T-helper 17 cell (primary cell): ENCODE measurements at regions not wholly inside any gene's neighbourhood (a gene's known extent, or its start where the extent isn't known, plus 50 kb on each side); places are given as distances from the start of the nearest gene placed in this dataset.
A peak's percentile ranks its signal among the peaks of the same experiment; 100 is the strongest.

Experiments
- ATAC-seq: fragments of 150-1000 bp; cut with Tn5 transposase; 2 replicates; pipeline ENCODE4 v1.10.0; 2021; ENCODE audit warnings: mild to moderate bottlenecking, moderate library complexity
- DNase-seq, 3 donors: peaks; one replicate each; pipeline versions ENCODE4 v3.0.0 to v3.0.0-alpha.2; 2020 to 2021
- H3K9me3 ChIP-seq: one replicate; pipeline ENCODE4 v1.7.0; 2013; ENCODE audit warnings: low read length, mild to moderate bottlenecking; ENCODE audit not compliant: control insufficient read depth, poor library complexity, severe bottlenecking
- H3K27ac Mint-ChIP-seq: one replicate; pipeline ENCODE4 v1.8.0; 2022; ENCODE audit warnings: mild to moderate bottlenecking, moderate library complexity, mixed read lengths
- H3K27me3 Mint-ChIP-seq: one replicate; pipeline ENCODE4 v1.8.0; 2022; ENCODE audit warnings: mixed read lengths
- H3K36me3 Mint-ChIP-seq: one replicate; pipeline ENCODE4 v1.8.0; 2022; ENCODE audit warnings: low read depth, mixed read lengths
- H3K4me1 Mint-ChIP-seq: one replicate; pipeline ENCODE4 v1.8.0; 2022; ENCODE audit warnings: mild to moderate bottlenecking, mixed read lengths
- H3K4me3 Mint-ChIP-seq: one replicate; pipeline ENCODE4 v1.8.0; 2022; ENCODE audit warnings: mild to moderate bottlenecking, moderate library complexity, mixed read lengths

DNA sequence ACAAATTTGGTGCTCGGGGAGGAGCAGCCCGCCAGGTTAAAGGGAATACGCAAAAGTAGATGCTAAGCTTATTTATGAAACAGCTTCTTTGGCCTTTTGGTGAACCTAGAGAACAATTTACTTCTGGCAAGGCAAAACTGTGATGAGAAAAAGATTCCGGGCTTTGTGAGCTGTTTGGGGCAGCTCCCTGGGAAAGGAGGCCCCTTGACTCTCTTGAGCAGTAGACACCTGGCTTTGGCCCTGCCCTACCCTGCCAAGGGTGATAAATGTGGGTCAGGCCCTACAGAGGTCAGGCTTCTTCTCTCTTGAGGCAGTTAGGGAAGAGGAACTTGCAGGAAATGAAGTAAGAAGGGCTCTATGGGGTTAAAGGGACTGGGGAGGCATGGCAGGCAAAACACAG is 509.6 kb downstream of the MID1IP1 start:
- no peaks in the 10 kb centered on the region for H3K9me3 ChIP-seq
- no peaks in the 10 kb centered on the region for H3K27me3 Mint-ChIP-seq
- peak overlapping the region; percentile 98 for H3K27ac Mint-ChIP-seq
- peaks cover 2% of the 10 kb centered on the region for H3K36me3 Mint-ChIP-seq
- H3K4me3 Mint-ChIP-seq = no peak overlapping the region
- ATAC-seq (no peak), DNase-seq (no peak)
- peaks cover 27% of the 10 kb centered on the region for H3K4me1 Mint-ChIP-seq

DNA sequence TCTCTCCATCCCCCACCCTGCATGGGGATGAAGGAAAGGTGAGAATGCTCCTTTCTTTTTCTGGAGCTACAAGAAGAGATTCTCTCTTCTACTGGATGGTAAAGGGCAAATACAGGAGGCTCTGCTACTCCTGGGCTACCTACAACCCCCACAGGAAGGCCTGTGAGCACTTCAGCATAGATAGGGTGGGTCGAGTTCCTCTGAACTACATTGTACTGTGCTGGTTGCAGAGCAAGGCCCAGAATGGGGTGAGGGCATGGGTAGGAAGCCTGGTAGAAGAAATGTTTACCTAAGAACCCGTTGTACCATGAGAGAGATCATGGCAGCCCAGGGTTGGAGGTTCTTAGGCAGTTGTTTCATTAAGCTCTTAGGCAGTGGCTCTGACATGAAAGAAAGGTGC is 510.4 kb downstream of the MID1IP1 start:
- Mint-ChIP-seq H3K27me3 (no peaks in the 10 kb centered on the region), H3K4me3 (peak overlapping the region; percentile 49), H3K27ac (peak overlapping the region; percentile 98), H3K4me1 (peaks cover 27% of the 10 kb centered on the region), H3K36me3 (peaks cover 2% of the 10 kb centered on the region)
- no peaks in the 10 kb centered on the region for H3K9me3 ChIP-seq
- ATAC-seq (no peak), DNase-seq (no peak)

DNA sequence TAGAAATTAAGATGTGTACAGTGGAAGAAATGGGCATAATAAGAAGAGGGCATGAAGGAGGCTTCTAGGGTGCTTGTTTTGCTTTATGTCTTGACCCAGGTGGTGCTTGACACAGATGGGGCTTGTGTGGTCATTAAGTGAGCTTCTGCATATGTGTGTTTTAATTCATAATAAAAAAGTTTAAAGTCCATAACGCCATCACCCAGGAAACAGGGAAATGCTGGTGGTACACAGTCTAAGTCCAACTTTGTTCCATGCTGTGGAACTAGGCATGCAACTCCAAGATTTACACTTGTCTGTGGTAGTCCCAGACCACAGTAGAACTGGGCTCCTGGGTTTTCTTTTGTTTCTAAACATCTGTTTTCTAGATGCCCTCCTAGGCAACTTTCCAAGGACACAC is 511.9 kb downstream of the MID1IP1 start:
- H3K36me3 Mint-ChIP-seq = peaks cover 2% of the 10 kb centered on the region
- H3K9me3 ChIP-seq = no peaks in the 10 kb centered on the region
- H3K27ac Mint-ChIP-seq = no peak overlapping the region
- H3K4me1 Mint-ChIP-seq = peaks cover 26% of the 10 kb centered on the region
- H3K4me3 Mint-ChIP-seq = no peak overlapping the region
- no peaks in the 10 kb centered on the region for H3K27me3 Mint-ChIP-seq
- no peak for ATAC-seq
- DNase-seq = no peak

DNA sequence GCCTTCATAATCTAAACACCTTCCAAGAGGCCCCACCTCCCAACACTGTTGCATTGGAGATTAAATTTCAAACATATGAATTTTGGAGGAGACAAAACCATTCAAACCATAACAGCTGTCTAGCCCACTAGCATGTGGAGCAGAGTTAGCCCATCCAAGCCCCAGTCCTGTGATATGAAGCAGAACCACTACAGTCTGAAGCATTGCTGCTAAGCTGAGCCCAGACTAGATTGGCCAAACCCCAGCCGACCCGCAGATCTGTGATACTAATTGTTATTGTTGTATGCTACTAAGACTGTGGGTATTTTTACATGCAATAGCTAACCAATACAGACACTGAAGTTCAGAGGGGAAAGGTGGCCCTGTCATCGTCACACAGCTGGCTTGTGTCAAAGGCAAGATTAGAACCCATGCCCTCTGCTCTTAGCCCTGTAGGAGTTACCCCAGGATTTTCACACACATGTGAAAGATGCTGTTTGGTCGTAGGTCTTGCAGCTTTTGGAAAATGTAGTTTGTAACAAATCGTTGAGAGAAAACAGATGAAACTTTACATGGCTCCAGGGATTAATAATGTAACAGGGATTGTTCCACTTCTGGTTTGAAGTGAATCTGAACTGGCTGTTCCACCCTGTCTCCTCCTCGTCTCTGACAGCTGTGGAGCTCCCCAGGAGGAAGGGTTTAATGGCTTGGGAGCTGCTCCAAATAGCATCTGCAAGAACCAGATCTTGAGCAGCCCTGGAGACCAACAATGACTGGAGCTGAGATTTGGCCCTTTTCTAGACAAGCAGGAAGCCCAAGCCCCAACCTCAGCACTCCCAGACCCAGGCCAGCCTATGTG is 517.5 kb downstream of the MID1IP1 start:
- Mint-ChIP-seq H3K4me3 (no peak overlapping the region), H3K27me3 (no peaks in the 10 kb centered on the region), H3K4me1 (peaks cover 3% of the 10 kb centered on the region), H3K36me3 (no peaks in the 10 kb centered on the region), H3K27ac (no peak overlapping the region)
- H3K9me3 ChIP-seq = no peaks in the 10 kb centered on the region
- no peak for DNase-seq
- no peak for ATAC-seq

DNA sequence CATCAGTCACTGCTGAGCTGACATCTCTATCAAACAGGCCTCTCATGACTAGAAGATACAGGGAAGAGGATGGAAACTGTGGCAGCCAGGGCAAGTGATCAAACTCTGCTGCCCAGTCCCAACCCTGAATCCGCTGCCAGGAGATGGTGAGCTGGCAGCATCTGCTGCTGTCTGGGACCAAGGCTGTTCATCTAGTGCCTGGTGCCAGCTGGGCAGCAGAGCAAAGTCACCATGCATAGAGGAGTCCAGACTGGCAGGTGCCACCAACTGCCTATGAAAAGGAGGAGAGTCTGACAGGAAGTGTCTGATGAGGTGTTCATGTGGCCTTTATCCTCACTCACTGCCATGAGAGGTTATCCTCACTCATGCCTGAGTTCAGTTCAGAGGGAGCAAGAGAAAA is 518.9 kb downstream of the MID1IP1 start:
- H3K27ac Mint-ChIP-seq = no peak overlapping the region
- no peaks in the 10 kb centered on the region for H3K27me3 Mint-ChIP-seq
- no peaks in the 10 kb centered on the region for H3K9me3 ChIP-seq
- DNase-seq (no peak), ATAC-seq (no peak)
- no peak overlapping the region for H3K4me3 Mint-ChIP-seq
- peaks cover 3% of the 10 kb centered on the region for H3K4me1 Mint-ChIP-seq
- no peaks in the 10 kb centered on the region for H3K36me3 Mint-ChIP-seq

DNA sequence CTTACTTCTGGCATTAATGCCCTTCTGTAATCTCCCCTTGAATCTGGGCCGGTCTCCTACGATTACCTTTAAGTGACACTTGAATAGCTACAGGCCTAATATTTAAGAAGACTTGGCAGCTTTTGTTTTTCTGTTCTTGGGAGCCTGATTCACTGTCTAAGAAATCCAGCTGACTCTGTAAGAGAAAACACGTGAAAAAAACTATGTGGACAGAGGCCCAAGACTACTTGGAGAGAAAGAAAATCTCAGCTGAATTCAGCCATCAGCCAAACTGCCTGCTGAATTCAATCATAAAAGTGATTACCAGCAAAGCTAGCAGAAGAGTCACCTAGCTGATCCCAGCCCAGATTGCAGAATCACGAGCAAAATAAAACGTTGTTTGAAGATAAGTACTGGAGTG is 521.2 kb downstream of the MID1IP1 start:
- Mint-ChIP-seq H3K4me1 (peaks cover 4% of the 10 kb centered on the region), H3K4me3 (no peak overlapping the region)

DNA sequence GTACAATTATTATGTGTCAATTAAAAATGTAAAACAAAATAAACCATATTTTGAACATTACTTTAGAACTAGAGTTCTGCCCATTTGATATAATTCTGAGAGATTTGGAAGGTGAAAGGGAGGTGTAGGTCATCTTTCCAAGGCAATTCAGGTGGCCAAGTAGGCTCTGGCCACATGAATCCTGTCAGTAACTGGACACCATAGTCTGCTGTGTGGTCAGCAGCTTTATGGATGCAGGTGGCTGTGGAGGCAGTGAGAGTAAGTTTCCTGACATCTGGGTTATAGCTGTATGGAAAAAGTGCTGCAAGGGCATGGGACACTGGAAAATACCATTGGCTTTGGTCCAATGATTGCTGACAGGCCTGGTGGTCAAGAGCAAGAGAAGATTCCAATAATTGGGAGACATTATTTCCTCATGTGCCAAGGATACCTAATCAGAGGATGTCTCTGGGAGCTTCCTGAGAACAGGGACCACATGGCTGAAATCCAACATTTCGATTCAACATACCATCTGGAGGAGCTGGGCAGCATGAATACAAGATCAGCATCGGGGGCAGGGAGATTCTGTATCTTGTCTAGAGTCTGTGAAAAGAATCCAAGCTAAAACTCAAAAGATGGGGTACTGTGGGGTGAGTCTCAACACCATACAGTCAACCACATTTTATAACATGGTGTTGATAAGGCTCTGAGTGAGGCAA is 523.1 kb downstream of the MID1IP1 start:
- Mint-ChIP-seq H3K4me1 (peaks cover 14% of the 10 kb centered on the region), H3K4me3 (no peak overlapping the region), H3K36me3 (no peaks in the 10 kb centered on the region), H3K27ac (no peak overlapping the region), H3K27me3 (no peaks in the 10 kb centered on the region)
- H3K9me3 ChIP-seq = no peaks in the 10 kb centered on the region
- ATAC-seq (no peak), DNase-seq (no peak)

More for the DNA sequence above, 521.2 kb downstream of the MID1IP1 start:
- H3K9me3 ChIP-seq = no peaks in the 10 kb centered on the region
- H3K36me3 Mint-ChIP-seq = no peaks in the 10 kb centered on the region
- no peak overlapping the region for H3K27ac Mint-ChIP-seq
- H3K27me3 Mint-ChIP-seq = no peaks in the 10 kb centered on the region
- DNase-seq (no peak), ATAC-seq (no peak)

DNA sequence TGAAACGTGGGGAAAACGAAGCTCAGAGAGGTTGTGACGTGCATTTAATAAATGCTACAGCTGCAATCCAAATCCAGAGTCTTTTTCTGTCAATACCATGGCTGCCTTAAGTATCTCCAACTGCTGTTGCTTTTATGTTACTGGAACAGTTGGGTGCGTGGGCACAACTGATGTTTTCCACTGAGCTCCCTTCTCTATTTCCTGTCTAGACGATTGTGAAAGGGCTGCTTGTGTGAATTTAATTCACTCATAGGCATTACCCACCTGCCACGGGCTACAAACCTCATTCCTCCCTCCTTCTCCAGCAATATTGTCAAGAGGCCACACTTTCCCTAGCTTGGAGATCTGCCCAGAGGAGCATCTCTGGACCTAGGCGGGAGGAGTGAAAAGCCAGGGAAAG is 526.0 kb downstream of the MID1IP1 start:
- Mint-ChIP-seq H3K27me3 (no peaks in the 10 kb centered on the region), H3K36me3 (no peaks in the 10 kb centered on the region), H3K4me1 (peaks cover 20% of the 10 kb centered on the region), H3K27ac (peak overlapping the region; percentile 75), H3K4me3 (no peak overlapping the region)
- no peaks in the 10 kb centered on the region for H3K9me3 ChIP-seq
- ATAC-seq (peak; percentile 62), DNase-seq (peak in 1 of 3 donors; percentile 9)

DNA sequence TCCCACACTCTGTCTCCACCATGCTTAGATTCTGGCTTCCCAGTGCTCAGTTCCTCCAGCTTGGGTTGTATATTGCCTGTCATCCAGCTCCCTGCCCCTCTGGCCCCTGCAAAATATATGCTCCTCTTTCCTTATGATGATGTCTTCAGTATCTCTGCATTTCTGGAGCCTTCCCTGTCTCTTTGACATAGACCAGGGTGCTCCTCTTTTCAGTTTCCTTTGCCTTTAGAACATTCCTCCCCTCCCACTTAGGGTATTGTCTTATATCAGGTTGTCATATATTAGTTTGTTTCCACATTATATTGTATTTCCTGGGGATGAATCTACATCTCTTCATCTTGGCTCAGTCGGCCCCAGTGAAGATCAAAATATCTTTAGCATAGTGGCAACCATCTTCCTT is 526.4 kb downstream of the MID1IP1 start:
- no peak for ATAC-seq
- H3K27me3 Mint-ChIP-seq = no peaks in the 10 kb centered on the region
- peaks cover 20% of the 10 kb centered on the region for H3K4me1 Mint-ChIP-seq
- H3K36me3 Mint-ChIP-seq = no peaks in the 10 kb centered on the region
- peak overlapping the region; percentile 75 for H3K27ac Mint-ChIP-seq
- H3K4me3 Mint-ChIP-seq = no peak overlapping the region
- no peak for DNase-seq
- no peaks in the 10 kb centered on the region for H3K9me3 ChIP-seq

DNA sequence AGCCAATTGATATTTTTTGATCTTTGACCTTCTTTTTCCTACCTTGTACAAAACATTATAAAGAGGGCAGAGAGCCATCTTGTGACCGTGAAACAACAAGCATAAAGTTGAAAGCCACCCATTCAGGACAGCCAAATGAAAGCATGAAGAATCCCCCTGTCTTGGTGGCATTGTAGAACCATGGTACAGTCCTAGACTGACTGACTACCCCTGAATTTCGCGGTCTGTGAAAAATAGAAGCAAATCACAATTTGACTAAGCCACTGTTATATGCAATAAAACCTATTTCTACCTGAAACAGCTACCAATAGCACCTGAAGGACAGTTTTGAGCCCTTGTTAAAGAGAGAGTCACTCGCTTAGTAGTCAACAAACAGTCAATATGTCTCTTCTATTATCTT is 527.4 kb downstream of the MID1IP1 start:
- ATAC-seq (no peak), DNase-seq (no peak)
- no peaks in the 10 kb centered on the region for H3K9me3 ChIP-seq
- H3K36me3 Mint-ChIP-seq = no peaks in the 10 kb centered on the region
- H3K4me3 Mint-ChIP-seq = no peak overlapping the region
- H3K4me1 Mint-ChIP-seq = peaks cover 20% of the 10 kb centered on the region
- H3K27me3 Mint-ChIP-seq = no peaks in the 10 kb centered on the region
- H3K27ac Mint-ChIP-seq = peak overlapping the region; percentile 24

DNA sequence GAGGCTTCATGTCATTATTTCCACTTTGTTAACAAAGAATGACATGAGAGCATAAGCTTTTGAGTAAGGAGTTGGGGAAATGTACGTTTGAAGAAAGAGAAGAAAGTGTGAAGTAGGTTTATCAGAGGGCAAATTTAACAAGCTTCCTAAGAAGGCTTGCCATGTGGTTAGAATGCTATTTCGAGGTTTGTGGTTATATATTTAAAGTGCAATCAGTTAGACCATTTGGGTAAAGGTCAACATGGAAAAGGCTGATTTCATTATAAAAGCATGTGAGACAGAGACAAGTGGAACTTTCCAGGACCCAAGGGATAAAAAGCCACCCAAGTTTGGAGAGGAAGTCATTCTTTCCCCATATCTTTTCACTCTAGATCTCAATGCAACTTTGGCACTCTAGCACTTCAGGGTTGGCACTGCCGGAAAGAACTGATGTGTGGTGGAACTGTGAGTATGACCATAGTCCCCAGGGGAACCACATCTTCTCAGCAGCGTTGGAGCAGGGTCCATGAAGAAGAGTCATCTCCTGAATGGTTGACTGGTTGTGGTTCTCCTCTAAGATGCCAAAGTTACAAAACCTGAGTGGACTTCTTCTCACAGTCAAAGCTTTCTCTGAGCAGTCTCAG is 529.9 kb downstream of the MID1IP1 start:
- ATAC-seq = no peak
- H3K4me3 Mint-ChIP-seq = no peak overlapping the region
- H3K4me1 Mint-ChIP-seq = peaks cover 28% of the 10 kb centered on the region
- DNase-seq = no peak
- peak overlapping the region; percentile 54 for H3K27ac Mint-ChIP-seq
- H3K9me3 ChIP-seq = no peaks in the 10 kb centered on the region
- no peaks in the 10 kb centered on the region for H3K27me3 Mint-ChIP-seq
- H3K36me3 Mint-ChIP-seq = no peaks in the 10 kb centered on the region

DNA sequence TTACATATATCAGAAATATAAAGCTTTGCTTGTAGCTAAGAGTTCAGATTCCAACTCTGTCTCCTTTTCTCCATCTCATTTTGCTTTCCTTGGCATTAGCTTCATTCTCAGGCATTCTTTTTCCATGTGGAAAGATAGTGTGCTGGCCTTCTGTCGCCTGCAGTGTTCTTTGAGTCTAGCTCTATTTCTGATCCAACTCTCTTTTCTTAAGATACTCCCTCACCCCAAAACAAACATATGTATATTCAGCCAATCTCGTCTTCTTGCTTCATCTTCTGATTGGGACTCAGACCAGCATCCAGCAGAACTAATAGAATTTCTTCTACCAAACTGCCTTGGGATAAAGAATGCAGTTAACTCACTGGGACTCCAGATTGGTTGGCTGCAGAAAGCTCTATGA is 532.2 kb downstream of the MID1IP1 start:
- DNase-seq (no peak), ATAC-seq (no peak)
- Mint-ChIP-seq H3K36me3 (no peaks in the 10 kb centered on the region), H3K4me3 (no peak overlapping the region), H3K4me1 (peaks cover 27% of the 10 kb centered on the region), H3K27ac (no peak overlapping the region), H3K27me3 (no peaks in the 10 kb centered on the region)
- H3K9me3 ChIP-seq = no peaks in the 10 kb centered on the region

DNA sequence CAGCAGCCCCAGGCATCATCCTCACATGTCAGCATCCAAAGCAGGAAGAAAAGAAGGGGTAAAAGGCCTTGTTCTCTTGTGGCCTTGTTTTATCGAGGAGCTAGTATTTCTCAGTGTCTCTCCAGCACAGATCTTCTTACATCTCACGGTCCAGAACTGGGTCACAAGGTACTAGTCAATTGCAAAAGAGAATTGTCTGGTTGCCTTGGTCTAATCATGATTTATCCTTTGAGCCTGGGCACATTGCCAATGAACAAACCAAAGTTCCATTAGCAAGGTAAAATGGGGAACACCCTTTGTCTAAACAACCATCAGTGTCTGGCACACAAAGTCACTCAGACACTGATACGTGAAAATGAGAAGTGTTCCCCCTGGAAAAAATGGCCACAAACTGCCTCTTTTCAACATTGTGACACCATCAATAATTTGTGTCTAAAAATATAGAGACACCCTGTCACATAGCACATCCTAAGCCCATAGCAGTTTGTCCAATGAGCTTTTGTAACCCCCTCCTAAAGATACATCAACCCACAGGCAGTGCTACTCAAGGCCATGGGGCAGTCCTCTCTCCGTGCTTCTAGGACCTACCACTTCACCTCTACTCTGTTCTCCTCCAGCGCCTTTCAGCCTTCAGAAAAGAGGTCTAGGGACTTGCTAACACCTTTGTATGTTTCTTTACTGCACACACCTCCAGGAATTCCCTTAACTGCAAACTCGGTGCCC is 534.4 kb downstream of the MID1IP1 start:
- H3K27me3 Mint-ChIP-seq = no peaks in the 10 kb centered on the region
- H3K4me1 Mint-ChIP-seq = peaks cover 25% of the 10 kb centered on the region
- ATAC-seq (no peak), DNase-seq (no peak)
- H3K4me3 Mint-ChIP-seq = no peak overlapping the region
- peak overlapping the region; percentile 87 for H3K27ac Mint-ChIP-seq
- peaks cover 2% of the 10 kb centered on the region for H3K36me3 Mint-ChIP-seq
- H3K9me3 ChIP-seq = no peaks in the 10 kb centered on the region
